CD14-positive monocyte (primary cell): ENCODE measurements at regions not wholly inside any gene's neighbourhood (a gene's known extent, or its start where the extent isn't known, plus 50 kb on each side); places are given as distances from the start of the nearest gene placed in this dataset.

Experiments
- DNase-seq, 3 donors: peaks; one replicate each; pipeline ENCODE4 v3.0.0-alpha.2; 2011 to 2022
- H2AFZ ChIP-seq: 2 replicates; pipeline ENCODE4 v1.6.0; 2012; ENCODE audit warnings: mild to moderate bottlenecking, low read depth, low read length, inconsistent platforms; ENCODE audit not compliant: insufficient read depth, poor library complexity, severe bottlenecking
- H3K27ac ChIP-seq, 2 donors: 1 replicate in 1 of 2; 2 replicates in 1 of 2; pipeline ENCODE4 v1.5.1; 2012 to 2013; ENCODE audit warnings: low read length in 2 of 2, control low read depth in 1 of 2, inconsistent platforms in 1 of 2, low read depth in 1 of 2, mild to moderate bottlenecking in 1 of 2
- H3K27me3 ChIP-seq, 2 donors: one replicate each; pipeline versions ENCODE4 v1.6.0 to v1.6.1; 2011 to 2013; ENCODE audit warnings: low read length in 2 of 2; ENCODE audit not compliant: control insufficient read depth in 2 of 2, insufficient read depth in 2 of 2
- H3K36me3 ChIP-seq, 2 donors: replicated peaks in 1 of 2; 1 replicate in 1 of 2; 2 replicates in 1 of 2; pipeline versions ENCODE4 v1.5.1 to v1.6.1; 2012 to 2013; ENCODE audit warnings: low read length in 2 of 2, control low read depth in 1 of 2, inconsistent platforms in 1 of 2, mild to moderate bottlenecking in 1 of 2; ENCODE audit not compliant: insufficient read depth in 2 of 2, control insufficient read depth in 1 of 2
- H3K4me1 ChIP-seq, 2 donors: 1 replicate in 1 of 2; 2 replicates in 1 of 2; pipeline versions ENCODE4 v1.5.1 to v1.6.1; 2012 to 2013; ENCODE audit warnings: low read length in 2 of 2, control low read depth in 1 of 2, inconsistent platforms in 1 of 2, mild to moderate bottlenecking in 1 of 2, moderate library complexity in 1 of 2; ENCODE audit not compliant: insufficient read depth in 2 of 2, control insufficient read depth in 1 of 2
- H3K4me2 ChIP-seq: replicated peaks from 2 replicates; pipeline ENCODE3; 2012; ENCODE audit warnings: low read length, moderate library complexity, mild to moderate bottlenecking; ENCODE audit not compliant: poor library complexity, severe bottlenecking; ENCODE audit errors: extremely low read depth
- H3K4me3 ChIP-seq, 3 experiments: fragments of 200-600 bp in 1 of 3; sonication (generic) in 1 of 3; replicated peaks in 1 of 3; 1 replicate in 2 of 3; 2 replicates in 1 of 3; pipeline ENCODE4 v1.5.1; 2011 to 2013; ENCODE audit warnings: low read length in 3 of 3, mild to moderate bottlenecking in 3 of 3, control low read depth in 2 of 3, low read depth in 2 of 3, inconsistent platforms in 1 of 3, moderate library complexity in 1 of 3
- H3K79me2 ChIP-seq: 2 replicates; pipeline ENCODE4 v1.6.0; 2012; ENCODE audit warnings: mild to moderate bottlenecking, control low read depth, inconsistent platforms, low read length, moderate library complexity; ENCODE audit not compliant: insufficient read depth
- H3K9ac ChIP-seq: 2 replicates; pipeline ENCODE4 v1.6.0; 2017; ENCODE audit warnings: low read length, mild to moderate bottlenecking; ENCODE audit not compliant: insufficient read depth, poor library complexity, severe bottlenecking
- H3K9me3 ChIP-seq, 2 donors: replicated peaks in 1 of 2; 1 replicate in 1 of 2; 2 replicates in 1 of 2; pipeline versions ENCODE4 v1.5.1 to v1.6.1; 2012 to 2013; ENCODE audit warnings: low read length in 2 of 2, control low read depth in 1 of 2; ENCODE audit not compliant: control insufficient read depth in 1 of 2, insufficient read depth in 1 of 2
- H4K20me1 ChIP-seq: 2 replicates; pipeline ENCODE4 v1.6.0; 2012; ENCODE audit warnings: mild to moderate bottlenecking, low read length, control low read depth, moderate library complexity; ENCODE audit not compliant: insufficient read depth
- H3K27ac Mint-ChIP-seq, 7 donors: one replicate each; pipeline ENCODE4 v1.8.0; 2020; ENCODE audit warnings: mild to moderate bottlenecking in 7 of 7, mixed read lengths in 7 of 7, moderate library complexity in 6 of 7, inconsistent platforms in 2 of 7
- H3K27me3 Mint-ChIP-seq, 3 donors: one replicate each; pipeline ENCODE4 v1.8.0; 2021 to 2022; ENCODE audit warnings: low read depth in 3 of 3, mild to moderate bottlenecking in 3 of 3, mixed read lengths in 3 of 3, moderate library complexity in 3 of 3, inconsistent platforms in 1 of 3
- H3K36me3 Mint-ChIP-seq, 2 donors: one replicate each; pipeline ENCODE4 v1.8.0; 2020; ENCODE audit warnings: mixed read lengths in 2 of 2, inconsistent platforms in 1 of 2, mild to moderate bottlenecking in 1 of 2
- H3K4me1 Mint-ChIP-seq: one replicate; pipeline ENCODE4 v1.8.0; 2020; ENCODE audit warnings: mild to moderate bottlenecking, mixed read lengths
- H3K4me3 Mint-ChIP-seq, 2 donors: one replicate each; pipeline ENCODE4 v1.8.0; 2020; ENCODE audit warnings: mild to moderate bottlenecking in 2 of 2, mixed read lengths in 2 of 2, moderate library complexity in 1 of 2
- H3K9me3 Mint-ChIP-seq, 7 donors: one replicate each; pipeline ENCODE4 v1.8.0; 2020 to 2022; ENCODE audit warnings: mixed read lengths in 7 of 7, mild to moderate bottlenecking in 6 of 7, moderate library complexity in 6 of 7, inconsistent platforms in 2 of 7
- CTCF ChIP-seq: fragments of 200-600 bp; IDR thresholded peaks from one replicate; pipeline ENCODE4 v1.8.0; 2022; ENCODE audit warnings: antibody characterized with exemption, mild to moderate bottlenecking
- WGBS: methylation state at CpG from one replicate; pipeline ENCODE4 v1.1.5; 2013; ENCODE audit warnings: missing lambda C conversion rate; ENCODE audit not compliant: insufficient coverage; 5-methylcytosine and 5-hydroxymethylcytosine counted together
- intact Hi-C, 2 donors: fragments of 100-400 bp; cut with micrococcal nuclease; formaldehyde crosslinking; loops; one replicate each; pipeline versions ENCODE4 v1.15.0 to v1.15.1; 2023

- Mint-ChIP-seq H3K36me3 (no peaks in the 10 kb centered on the region), H3K27me3 (no peaks in the 10 kb centered on the region), H3K27ac (no peak overlapping the region), H3K4me3 (no peak overlapping the region), H3K9me3 (peaks cover 0 to 7% (median 3%) of the 10 kb centered on the region in 7 donors), H3K4me1 (no peaks in the 10 kb centered on the region)
- no peak overlapping the region for H3K4me3 ChIP-seq
- no peak overlapping the region for H3K9ac ChIP-seq
- no peaks in the 10 kb centered on the region for H3K36me3 ChIP-seq
- H3K4me2 ChIP-seq = no peak overlapping the region
- no peak for DNase-seq
- TF ChIP-seq CTCF = no peak
- 100% methylated on average over 3 of the region's 5 CpGs for WGBS
- no peaks in the 10 kb centered on the region for H3K4me1 ChIP-seq
- peaks cover 11 to 13% of the 10 kb centered on the region in 2 donors for H3K9me3 ChIP-seq
- H2AFZ ChIP-seq = no peak overlapping the region
- H3K27ac ChIP-seq = no peak overlapping the region
- no peaks in the 10 kb centered on the region for H3K27me3 ChIP-seq
- H3K79me2 ChIP-seq = no peaks in the 10 kb centered on the region
- intact Hi-C loops = no loop called here
- no peaks in the 10 kb centered on the region for H4K20me1 ChIP-seq
These were observed 589.8 kb upstream of the CYLC2 start for GRCh38 chr9:102405218-102405867.

GRCh38 chr9:102403514-102403913 lies 591.6 kb upstream of the CYLC2 start:
- no peak overlapping the region for H3K4me3 ChIP-seq
- intact Hi-C loops = no loop called here
- H3K4me2 ChIP-seq = no peak overlapping the region
- no peaks in the 10 kb centered on the region for H3K36me3 ChIP-seq
- Mint-ChIP-seq H3K36me3 (no peaks in the 10 kb centered on the region), H3K27me3 (no peaks in the 10 kb centered on the region), H3K9me3 (peaks cover 0 to 5% (median 2%) of the 10 kb centered on the region in 7 donors), H3K4me3 (no peak overlapping the region), H3K27ac (no peak overlapping the region), H3K4me1 (no peaks in the 10 kb centered on the region)
- no peak overlapping the region for H2AFZ ChIP-seq
- no peak for TF ChIP-seq CTCF
- no peaks in the 10 kb centered on the region for H3K4me1 ChIP-seq
- H3K27me3 ChIP-seq = no peaks in the 10 kb centered on the region
- no peaks in the 10 kb centered on the region for H4K20me1 ChIP-seq
- WGBS = 90% methylated on average over 2 of the region's 3 CpGs
- no peaks in the 10 kb centered on the region for H3K79me2 ChIP-seq
- H3K27ac ChIP-seq = no peak overlapping the region
- peaks cover 9 to 11% of the 10 kb centered on the region in 2 donors for H3K9me3 ChIP-seq
- no peak overlapping the region for H3K9ac ChIP-seq
- no peak for DNase-seq
